ENCODE measurements at regions not wholly inside any gene's neighbourhood (a gene's known extent, or its start where the extent isn't known, plus 50 kb on each side); places are given as distances from the start of the nearest gene placed in this dataset.

GRCh38 chr1:216913976-216914375 lies 190.7 kb upstream of the ESRRG start:
- TF ChIP-seq EZH2 (IDR thresholded peaks at IDR 0.05; ENCODE audit: insufficient read depth, low read length) (no peak), CTCF (IDR thresholded peaks at IDR 0.05; ENCODE audit: insufficient read depth, low read depth, low read length) (no peak)
